B cell (primary cell): ENCODE measurements at regions not wholly inside any gene's neighbourhood (a gene's known extent, or its start where the extent isn't known, plus 50 kb on each side); places are given as distances from the start of the nearest gene placed in this dataset.

Experiments used
- ATAC-seq: fragments of 200-7000 bp; cut with Tn5 transposase; one replicate; pipeline ENCODE4 v1.10.0; 2021; ENCODE audit warnings: low read depth, mild to moderate bottlenecking, moderate number of reproducible peaks, moderate library complexity
- CTCF ChIA-PET: fragments of 350-600 bp; sonication (Branson Sonifier 250); formaldehyde crosslinking; loops from one replicate; lab custom pipeline; 2021; ENCODE audit warnings: antibody characterized with exemption, inconsistent platforms; lab: Charles Lee
- POLR2A ChIA-PET: fragments of 350-600 bp; sonication (Branson Sonifier 250); formaldehyde crosslinking; loops from one replicate; lab custom pipeline; 2021; ENCODE audit warnings: antibody characterized with exemption; lab: Charles Lee
- DNase-seq: peaks from one replicate; pipeline ENCODE4 v3.0.0; 2013
- H2AFZ ChIP-seq: 2 replicates; pipeline ENCODE4 v1.6.1; 2012; ENCODE audit warnings: mild to moderate bottlenecking, low read depth, low read length; ENCODE audit not compliant: insufficient read depth, poor library complexity, severe bottlenecking
- H3K27ac ChIP-seq, 2 donors: 1 replicate in 1 of 2; 2 replicates in 1 of 2; pipeline ENCODE4 v1.5.1; 2012 to 2013; ENCODE audit warnings: low read length in 2 of 2, mild to moderate bottlenecking in 2 of 2, moderate library complexity in 1 of 2
- H3K27me3 ChIP-seq, 4 experiments: fragments of 200-600 bp in 1 of 4; sonication (generic) in 1 of 4; replicated peaks in 1 of 4; 1 replicate in 2 of 4; 2 replicates in 2 of 4; pipeline versions ENCODE4 v1.6.1 to v1.7.0; 2013 to 2016; ENCODE audit warnings: low read length in 3 of 4, mild to moderate bottlenecking in 2 of 4, mixed read lengths in 1 of 4, moderate library complexity in 1 of 4; ENCODE audit not compliant: insufficient read depth in 4 of 4, control insufficient read depth in 3 of 4; ENCODE audit errors: control extremely low read depth in 1 of 4
- H3K36me3 ChIP-seq, 2 experiments: replicated peaks in 1 of 2; 1 replicate in 1 of 2; 2 replicates in 1 of 2; pipeline versions ENCODE4 v1.6.1 to v1.7.1; 2013; ENCODE audit warnings: low read length in 1 of 2; ENCODE audit not compliant: insufficient read depth in 2 of 2, control insufficient read depth in 1 of 2; ENCODE audit errors: control extremely low read depth in 1 of 2, extremely low read depth in 1 of 2
- H3K4me1 ChIP-seq, 2 donors: fragments of 200-600 bp in 1 of 2; sonication (generic) in 1 of 2; 1 replicate in 1 of 2; 2 replicates in 1 of 2; pipeline versions ENCODE4 v1.5.1 to v1.6.1; 2013 to 2017; ENCODE audit warnings: low read length in 2 of 2; ENCODE audit not compliant: control insufficient read depth in 2 of 2, insufficient read depth in 2 of 2
- H3K4me2 ChIP-seq: replicated peaks from 2 replicates; pipeline ENCODE3; 2012; ENCODE audit warnings: mild to moderate bottlenecking, low read depth, low read length; ENCODE audit not compliant: poor library complexity, severe bottlenecking
- H3K4me3 ChIP-seq, 5 experiments: fragments of 200-600 bp in 1 of 5; sonication (generic) in 1 of 5; 1 replicate in 3 of 5; 2 replicates in 2 of 5; pipeline versions ENCODE4 v1.5.1 to v1.7.0; 2011 to 2016; ENCODE audit warnings: low read length in 4 of 5, mild to moderate bottlenecking in 4 of 5, low read depth in 2 of 5, control low read depth in 1 of 5, moderate library complexity in 1 of 5; ENCODE audit not compliant: insufficient read depth in 1 of 5; ENCODE audit errors: control extremely low read depth in 1 of 5, extremely low read depth in 1 of 5
- H3K79me2 ChIP-seq: fragments of 200-600 bp; sonication (generic); one replicate; pipeline ENCODE4 v1.6.0; 2016; ENCODE audit warnings: low read length; ENCODE audit not compliant: control insufficient read depth, insufficient read depth
- H3K9ac ChIP-seq: fragments of 200-600 bp; sonication (generic); 2 replicates; pipeline ENCODE4 v1.6.1; 2017; ENCODE audit warnings: mild to moderate bottlenecking, low read length, moderate library complexity
- H3K9me3 ChIP-seq, 3 donors: one replicate each; pipeline versions ENCODE4 v1.6.1 to v1.7.1; 2013; ENCODE audit warnings: low read length in 2 of 3; ENCODE audit not compliant: control insufficient read depth in 2 of 3, insufficient read depth in 1 of 3; ENCODE audit errors: control extremely low read depth in 1 of 3
- H4K20me1 ChIP-seq: 2 replicates; pipeline ENCODE4 v1.6.0; 2012; ENCODE audit warnings: mild to moderate bottlenecking, low read length; ENCODE audit not compliant: insufficient read depth, control insufficient read depth, poor library complexity, severe bottlenecking
- H3K27ac Mint-ChIP-seq: one replicate; pipeline ENCODE4 v1.8.0; 2021; ENCODE audit warnings: mixed read lengths
- H3K27me3 Mint-ChIP-seq: one replicate; pipeline ENCODE4 v1.8.0; 2021; ENCODE audit warnings: mixed read lengths
- H3K4me1 Mint-ChIP-seq: one replicate; pipeline ENCODE4 v1.8.0; 2021; ENCODE audit warnings: mixed read lengths
- H3K4me3 Mint-ChIP-seq: one replicate; pipeline ENCODE4 v1.8.0; 2021; ENCODE audit warnings: mixed read lengths
- H3K9me3 Mint-ChIP-seq: one replicate; pipeline ENCODE4 v1.8.0; 2022; ENCODE audit warnings: mixed read lengths; ENCODE audit not compliant: insufficient read depth
- CTCF ChIP-seq: fragments of 200-600 bp; IDR thresholded peaks from one replicate; pipeline ENCODE4 v1.8.0; 2022; ENCODE audit warnings: antibody characterized with exemption, mild to moderate bottlenecking
- EZH2 ChIP-seq: IDR thresholded peaks from 2 replicates; pipeline ENCODE4 v1.6.1; 2012; ENCODE audit warnings: borderline replicate concordance, low read depth, mild to moderate bottlenecking, moderate library complexity, low read length; ENCODE audit not compliant: insufficient read depth, poor library complexity, severe bottlenecking
- WGBS: methylation state at CpG from one replicate; pipeline ENCODE4 v1.1.5; 2013; ENCODE audit warnings: missing lambda C conversion rate; ENCODE audit not compliant: insufficient coverage; 5-methylcytosine and 5-hydroxymethylcytosine counted together
- intact Hi-C: fragments of 100-400 bp; cut with micrococcal nuclease; formaldehyde crosslinking; loops from one replicate; pipeline ENCODE4 v1.10.0; 2022

DNA sequence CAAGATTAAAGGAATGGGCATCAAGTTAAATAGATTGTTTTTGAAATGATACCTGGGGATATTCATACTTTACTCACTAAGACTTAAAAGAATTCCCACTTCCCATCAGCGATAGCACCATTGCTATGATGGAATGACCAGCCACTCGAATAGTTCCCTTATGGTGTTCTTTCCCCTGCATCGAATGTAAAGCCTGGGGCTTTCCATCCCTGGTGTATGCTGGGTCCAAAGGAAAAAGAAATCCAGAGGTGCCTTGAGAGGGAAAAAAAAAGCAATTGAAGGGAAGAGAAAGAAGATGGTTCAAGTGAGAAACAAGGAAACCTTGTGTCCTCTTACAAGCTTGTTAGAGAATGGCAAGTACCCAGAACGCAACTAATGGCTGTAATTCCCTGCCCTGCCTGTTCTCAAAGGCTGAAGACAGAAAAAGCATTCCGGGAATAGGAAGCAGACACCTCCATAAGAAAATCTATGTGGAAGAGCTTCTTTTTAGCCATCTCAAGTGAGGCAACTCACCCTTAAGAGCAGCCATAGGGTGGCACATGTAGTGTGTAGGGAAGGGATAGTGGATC, 351.1 kb upstream of the DAB2 start:
- no peaks in the 10 kb centered on the region for H3K9me3 Mint-ChIP-seq
- no peak overlapping the region for H2AFZ ChIP-seq
- no peaks in the 10 kb centered on the region for H3K4me1 ChIP-seq
- H3K9ac ChIP-seq, result no peak overlapping the region
- H3K27me3 ChIP-seq, result peaks cover 0 to 3% (median 0%) of the 10 kb centered on the region in 4 experiments
- DNase-seq (no peak), ATAC-seq (no peak)
- POLR2A ChIA-PET, result no interaction called here
- H3K9me3 ChIP-seq, result no peaks in the 10 kb centered on the region
- no peaks in the 10 kb centered on the region for H3K79me2 ChIP-seq
- 100% methylated on average over 1 of the region's 5 CpGs for WGBS
- H3K27ac ChIP-seq, result no peak overlapping the region
- H3K27me3 Mint-ChIP-seq, result peaks cover 6% of the 10 kb centered on the region
- H3K4me1 Mint-ChIP-seq, result no peaks in the 10 kb centered on the region
- no peaks in the 10 kb centered on the region for H4K20me1 ChIP-seq
- H3K27ac Mint-ChIP-seq, result no peak overlapping the region
- TF ChIP-seq CTCF (no peak), EZH2 (no peak)
- H3K4me3 Mint-ChIP-seq, result no peak overlapping the region
- no peaks in the 10 kb centered on the region for H3K36me3 ChIP-seq
- no peak overlapping the region for H3K4me2 ChIP-seq
- H3K4me3 ChIP-seq, result no peak overlapping the region
- intact Hi-C loops, result no loop called here
- CTCF ChIA-PET, result no interaction called here

GRCh38 chr5:39775086-39775796, 350.5 kb upstream of the DAB2 start:
- ATAC-seq (no peak), DNase-seq (no peak)
- no peak overlapping the region for H3K9ac ChIP-seq
- WGBS, result no CpG with 5 or more reads among the region's 2 CpGs
- Mint-ChIP-seq H3K27ac (no peak overlapping the region), H3K4me3 (no peak overlapping the region), H3K27me3 (peaks cover 9% of the 10 kb centered on the region), H3K9me3 (no peaks in the 10 kb centered on the region), H3K4me1 (no peaks in the 10 kb centered on the region)
- TF ChIP-seq CTCF (no peak), EZH2 (no peak)
- POLR2A ChIA-PET, result no interaction called here
- no peaks in the 10 kb centered on the region for H3K79me2 ChIP-seq
- H3K4me2 ChIP-seq, result no peak overlapping the region
- no peaks in the 10 kb centered on the region for H3K4me1 ChIP-seq
- H2AFZ ChIP-seq, result no peak overlapping the region
- CTCF ChIA-PET, result no interaction called here
- H3K27me3 ChIP-seq, result peaks cover 0 to 3% (median 0%) of the 10 kb centered on the region in 4 experiments
- no peaks in the 10 kb centered on the region for H3K36me3 ChIP-seq
- intact Hi-C loops, result no loop called here
- H3K27ac ChIP-seq, result no peak overlapping the region
- no peaks in the 10 kb centered on the region for H4K20me1 ChIP-seq
- no peaks in the 10 kb centered on the region for H3K9me3 ChIP-seq
- no peak overlapping the region for H3K4me3 ChIP-seq
